OCI-LY1 (cell line): ENCODE measurements at regions not wholly inside any gene's neighbourhood (a gene's known extent, or its start where the extent isn't known, plus 50 kb on each side); places are given as distances from the start of the nearest gene placed in this dataset.

Source experiments
- H2AFZ ChIP-seq: fragments of 200-600 bp; sonication (generic), shearing (Covaris generic); 2 replicates; pipeline ENCODE4 v1.6.0; 2014; ENCODE audit warnings: antibody characterized with exemption, mild to moderate bottlenecking, low read length
- H3F3A ChIP-seq: fragments of 200-600 bp; sonication (generic), shearing (Covaris generic); 2 replicates; pipeline ENCODE4 v1.6.0; 2014; ENCODE audit warnings: mild to moderate bottlenecking, antibody characterized with exemption, low read length, moderate library complexity; ENCODE audit not compliant: insufficient read depth
- H3K27ac ChIP-seq: fragments of 200-600 bp; sonication (generic); 2 replicates; pipeline ENCODE4 v1.5.1; 2014; ENCODE audit warnings: low read length, mixed run types, mild to moderate bottlenecking, low read depth; ENCODE audit not compliant: poor library complexity, severe bottlenecking
- H3K27me3 ChIP-seq: fragments of 200-600 bp; sonication (generic); 2 replicates; pipeline ENCODE4 v1.6.0; 2014; ENCODE audit warnings: antibody characterized with exemption, mild to moderate bottlenecking, low read length, moderate library complexity; ENCODE audit not compliant: insufficient read depth
- H3K36me3 ChIP-seq: fragments of 200-600 bp; sonication (generic); 2 replicates; pipeline ENCODE4 v1.6.1; 2014; ENCODE audit warnings: mild to moderate bottlenecking, antibody characterized with exemption, low read length, moderate library complexity, mixed read lengths; ENCODE audit not compliant: insufficient read depth
- H3K4me1 ChIP-seq: fragments of 200-600 bp; sonication (generic); 2 replicates; pipeline ENCODE4 v1.5.1; 2014; ENCODE audit warnings: mild to moderate bottlenecking, low read length, moderate library complexity; ENCODE audit not compliant: insufficient read depth, severe bottlenecking
- H3K4me2 ChIP-seq: fragments of 200-600 bp; sonication (generic), shearing (Covaris generic); 2 replicates; pipeline ENCODE4 v1.6.1; 2014; ENCODE audit warnings: low read length
- H3K4me3 ChIP-seq: fragments of 200-600 bp; sonication (generic); 2 replicates; pipeline ENCODE4 v1.5.1; 2014; ENCODE audit warnings: low read length, low read depth, mild to moderate bottlenecking, mixed read lengths; ENCODE audit not compliant: poor library complexity, severe bottlenecking
- H3K79me2 ChIP-seq: fragments of 200-600 bp; shearing (Covaris generic); 2 replicates; pipeline ENCODE4 v1.6.1; 2016; ENCODE audit warnings: mixed run types, low read length, mixed read lengths; ENCODE audit not compliant: insufficient read depth
- H3K9ac ChIP-seq: fragments of 200-600 bp; sonication (generic), shearing (Covaris generic); 2 replicates; pipeline ENCODE4 v1.6.1; 2014; ENCODE audit warnings: mild to moderate bottlenecking, low read length, mixed read lengths
- H3K9me2 ChIP-seq: fragments of 200-600 bp; sonication (generic), shearing (Covaris generic); 2 replicates; pipeline ENCODE4 v1.6.1; 2014; ENCODE audit warnings: low read depth, mild to moderate bottlenecking, low read length, mixed read lengths
- H3K9me3 ChIP-seq: fragments of 200-600 bp; shearing (Covaris generic); 2 replicates; pipeline ENCODE4 v1.6.1; 2014; ENCODE audit warnings: low read length, mixed read lengths
- H4K20me1 ChIP-seq: fragments of 200-600 bp; sonication (generic), shearing (Covaris generic); 2 replicates; pipeline ENCODE4 v1.6.0; 2016; ENCODE audit warnings: mild to moderate bottlenecking, low read length; ENCODE audit not compliant: insufficient read depth
- CTCF ChIP-seq: fragments of 200-600 bp; sonication (generic), shearing (Covaris generic); IDR thresholded peaks from 2 replicates; pipeline ENCODE4 v1.5.1; 2017; ENCODE audit warnings: mild to moderate bottlenecking, antibody characterized with exemption, low read length, moderate library complexity, mixed read lengths
- EZH2 ChIP-seq: fragments of 200-600 bp; sonication (generic), shearing (Covaris generic); IDR thresholded peaks from 2 replicates; pipeline ENCODE4 v1.8.0; 2017; ENCODE audit warnings: borderline replicate concordance, mixed run types, mild to moderate bottlenecking, antibody characterized with exemption, low read length, moderate library complexity, mixed read lengths

- Histone ChIP-seq H3K4me3 (no peak overlapping the region), H3K27ac (no peak overlapping the region), H3K4me1 (no peaks in the 10 kb centered on the region), H3K36me3 (no peaks in the 10 kb centered on the region), H3F3A (no peaks in the 10 kb centered on the region), H3K9me3 (no peaks in the 10 kb centered on the region), H4K20me1 (no peaks in the 10 kb centered on the region), H3K79me2 (no peaks in the 10 kb centered on the region), H2AFZ (no peak overlapping the region), H3K27me3 (no peaks in the 10 kb centered on the region), H3K9ac (no peak overlapping the region), H3K4me2 (no peak overlapping the region), H3K9me2 (no peaks in the 10 kb centered on the region)
- no peak for TF ChIP-seq CTCF
Measured at GRCh38 chr2:121028577-121028976, 256.4 kb downstream of the TFCP2L1 start.

- Histone ChIP-seq H3F3A (no peaks in the 10 kb centered on the region), H3K79me2 (no peaks in the 10 kb centered on the region), H4K20me1 (no peaks in the 10 kb centered on the region), H3K9ac (no peak overlapping the region), H3K27me3 (0 out of 2 replicates have a peak, but pooled peaks cover 4% of the 10 kb centered on the region), H3K4me2 (no peak overlapping the region), H3K36me3 (no peaks in the 10 kb centered on the region), H3K4me3 (no peak overlapping the region), H3K9me2 (no peaks in the 10 kb centered on the region), H3K4me1 (no peaks in the 10 kb centered on the region), H3K9me3 (no peaks in the 10 kb centered on the region), H2AFZ (no peak overlapping the region), H3K27ac (no peak overlapping the region)
- TF ChIP-seq EZH2 (no peak), CTCF (no peak)
Measured at GRCh38 chr2:121030523-121030922, 254.5 kb downstream of the TFCP2L1 start.

- Histone ChIP-seq H3K79me2 (no peaks in the 10 kb centered on the region), H3K9me3 (no peaks in the 10 kb centered on the region), H4K20me1 (no peaks in the 10 kb centered on the region), H3K9ac (no peak overlapping the region), H3K27me3 (0 out of 2 replicates have a peak, but pooled peaks cover 4% of the 10 kb centered on the region), H3K4me1 (no peaks in the 10 kb centered on the region), H3K4me2 (no peak overlapping the region), H3K27ac (no peak overlapping the region), H3K4me3 (no peak overlapping the region), H3F3A (no peaks in the 10 kb centered on the region), H3K36me3 (no peaks in the 10 kb centered on the region), H3K9me2 (no peaks in the 10 kb centered on the region), H2AFZ (no peak overlapping the region)
- TF ChIP-seq EZH2 (no peak), CTCF (no peak)
Measured at GRCh38 chr2:121031568-121032340, 253.2 kb downstream of the TFCP2L1 start.
